SK-N-MC (cell line): ENCODE measurements at regions not wholly inside any gene's neighbourhood (a gene's known extent, or its start where the extent isn't known, plus 50 kb on each side); places are given as distances from the start of the nearest gene placed in this dataset.

Experiments
- DNase-seq: peaks from one replicate; pipeline ENCODE4 v3.0.0-alpha.2; 2011; ENCODE audit warnings: low read depth, low spot score
- H3K27ac ChIP-seq: fragments of 200-600 bp; sonication (generic); 2 replicates; pipeline ENCODE4 v1.5.1; 2016; ENCODE audit warnings: mixed run types
- H3K36me3 ChIP-seq: fragments of 200-600 bp; sonication (generic); 2 replicates; pipeline ENCODE4 v1.6.1; 2017; ENCODE audit warnings: antibody characterized with exemption, low read length, mixed read lengths; ENCODE audit not compliant: insufficient read depth
- H3K4me3 ChIP-seq: fragments of 200-600 bp; sonication (generic); 2 replicates; pipeline ENCODE4 v1.5.1; 2016
- H3K9ac ChIP-seq: fragments of 200-600 bp; sonication (generic); 2 replicates; pipeline ENCODE4 v1.8.0; 2017; ENCODE audit warnings: mixed run types, mixed read lengths; ENCODE audit not compliant: insufficient read length
- H3K9me3 ChIP-seq: fragments of 200-600 bp; sonication (generic); 2 replicates; pipeline ENCODE4 v1.6.1; 2017; ENCODE audit warnings: low read depth, mild to moderate bottlenecking, antibody characterized with exemption, low read length, moderate library complexity, mixed read lengths
- EZH2 ChIP-seq: fragments of 200-600 bp; sonication (generic); IDR thresholded peaks from one replicate; pipeline ENCODE4 v1.6.1; 2017; ENCODE audit warnings: antibody characterized with exemption
- FOXP2 ChIP-seq: optimal IDR thresholded peaks from 2 replicates; pipeline ENCODE3; 2011; ENCODE audit warnings: mild to moderate bottlenecking, moderate library complexity; ENCODE audit not compliant: insufficient read depth; ENCODE audit errors: extremely low read length, control extremely low read depth
- POLR2AphosphoS5 ChIP-seq: IDR thresholded peaks from 2 replicates; pipeline ENCODE4 v1.6.1; 2012; ENCODE audit warnings: mild to moderate bottlenecking, low read depth, low read length, borderline replicate concordance

DNA sequence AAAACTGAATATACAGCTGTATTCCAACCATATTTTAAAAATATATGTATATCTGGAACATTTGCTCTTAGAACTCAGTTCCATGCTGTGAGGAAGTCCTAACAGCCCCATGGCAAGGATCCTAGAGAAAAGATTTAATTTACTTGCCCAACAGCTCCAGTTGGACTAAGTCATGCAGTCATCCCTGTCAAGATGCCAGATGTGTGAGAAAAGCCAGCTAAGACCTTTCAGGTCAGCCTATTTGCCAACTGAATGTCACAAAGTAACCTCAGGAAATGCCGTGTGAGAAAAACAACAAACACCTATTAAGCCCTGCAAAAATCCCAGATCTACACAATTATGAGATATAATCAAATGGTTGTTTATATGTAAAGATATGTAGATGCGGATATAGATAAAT, 416.3 kb downstream of the NR2F1-AS1 start:
- no peak overlapping the region for H3K27ac ChIP-seq
- H3K9me3 ChIP-seq, result no peaks in the 10 kb centered on the region
- H3K9ac ChIP-seq, result no peak overlapping the region
- no peak overlapping the region for H3K4me3 ChIP-seq
- DNase-seq, result no peak
- H3K36me3 ChIP-seq, result no peaks in the 10 kb centered on the region
- TF ChIP-seq EZH2 (no peak), POLR2AphosphoS5 (no peak), FOXP2 (no peak)

DNA sequence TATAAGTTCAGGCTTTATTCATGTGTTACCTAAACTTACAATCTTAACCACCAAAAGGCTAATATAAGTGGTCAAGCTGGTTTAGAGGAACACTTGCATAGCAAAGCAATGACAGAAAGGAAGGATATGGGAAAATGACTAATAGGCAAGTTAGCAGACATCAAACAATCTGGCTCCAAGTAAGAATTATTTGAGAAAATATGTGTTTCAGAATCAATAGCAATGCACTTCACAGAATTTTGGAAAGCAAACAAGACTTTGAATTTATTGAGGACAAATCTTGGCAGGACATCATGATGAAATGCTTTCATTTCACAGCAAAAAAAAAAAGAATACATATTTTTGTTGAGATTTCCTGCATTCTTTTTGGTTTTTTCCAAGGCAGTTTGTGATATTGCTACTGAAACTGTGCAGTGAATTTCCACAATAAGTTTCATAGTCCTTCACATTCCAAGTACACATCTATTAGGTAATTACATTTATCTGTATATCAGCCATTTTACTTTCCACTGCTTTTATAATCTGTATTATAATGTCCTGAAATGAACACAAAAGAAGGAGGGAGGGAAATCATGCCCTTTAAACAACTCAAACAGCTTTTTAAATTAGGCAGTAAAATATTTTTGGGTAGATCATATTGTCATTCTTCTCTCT, 417.9 kb downstream of the NR2F1-AS1 start:
- Histone ChIP-seq H3K9me3 (no peaks in the 10 kb centered on the region), H3K4me3 (no peak overlapping the region), H3K36me3 (no peaks in the 10 kb centered on the region), H3K9ac (no peak overlapping the region), H3K27ac (no peak overlapping the region)
- no peak for DNase-seq
- TF ChIP-seq EZH2 (no peak), POLR2AphosphoS5 (no peak), FOXP2 (no peak)

DNA sequence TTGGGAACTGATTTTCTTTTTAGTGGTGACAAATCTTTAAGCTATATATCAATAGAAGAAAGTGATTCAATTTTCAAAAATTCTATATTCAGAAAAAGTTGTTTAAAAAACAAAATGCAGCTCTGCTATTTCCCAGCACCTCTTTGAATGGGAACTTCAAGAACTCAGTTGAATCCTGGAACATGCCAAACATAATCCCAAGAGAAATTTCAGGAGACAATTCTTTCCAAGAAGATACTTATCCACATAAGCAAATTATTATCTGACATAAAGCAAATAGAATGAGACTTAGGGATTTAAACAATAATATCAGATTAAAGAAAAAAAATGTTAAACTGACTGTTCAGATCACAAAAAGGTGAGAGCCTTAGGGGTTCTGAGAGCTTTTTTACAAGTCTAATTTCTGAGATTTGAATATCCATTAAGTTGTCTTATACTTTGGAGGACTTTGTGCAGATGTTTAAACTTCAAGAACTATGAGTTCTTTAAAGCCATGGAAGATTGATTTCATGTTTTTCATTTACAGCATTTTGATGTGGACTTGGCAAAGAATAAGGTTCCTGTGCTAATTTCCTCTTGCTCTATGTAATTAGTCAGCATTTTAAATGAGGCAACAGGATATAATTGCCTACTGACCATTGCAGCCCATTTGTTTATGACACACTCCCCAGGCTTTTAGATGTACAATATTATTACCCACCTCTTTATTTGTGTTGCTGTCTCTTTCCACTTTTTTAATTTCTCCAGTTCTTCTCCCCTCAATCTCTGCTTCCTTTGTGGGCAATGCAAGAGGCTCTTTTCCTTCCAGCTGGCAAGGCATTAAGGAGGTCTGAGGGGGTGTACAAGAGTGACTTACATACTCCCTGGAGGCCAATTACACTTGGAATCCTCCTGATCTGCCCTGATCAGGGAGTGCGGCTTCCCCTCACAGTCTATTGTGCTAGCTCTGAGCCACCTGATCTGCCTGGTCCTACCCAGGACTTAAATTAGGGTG, 419.1 kb downstream of the NR2F1-AS1 start:
- Histone ChIP-seq H3K9me3 (no peaks in the 10 kb centered on the region), H3K9ac (peak overlapping the region; percentile 18), H3K4me3 (no peak overlapping the region), H3K36me3 (no peaks in the 10 kb centered on the region), H3K27ac (peak overlapping the region; percentile 33)
- no peak for TF ChIP-seq FOXP2
- no peak for TF ChIP-seq POLR2AphosphoS5
- no peak for TF ChIP-seq EZH2
- DNase-seq, result no peak

DNA sequence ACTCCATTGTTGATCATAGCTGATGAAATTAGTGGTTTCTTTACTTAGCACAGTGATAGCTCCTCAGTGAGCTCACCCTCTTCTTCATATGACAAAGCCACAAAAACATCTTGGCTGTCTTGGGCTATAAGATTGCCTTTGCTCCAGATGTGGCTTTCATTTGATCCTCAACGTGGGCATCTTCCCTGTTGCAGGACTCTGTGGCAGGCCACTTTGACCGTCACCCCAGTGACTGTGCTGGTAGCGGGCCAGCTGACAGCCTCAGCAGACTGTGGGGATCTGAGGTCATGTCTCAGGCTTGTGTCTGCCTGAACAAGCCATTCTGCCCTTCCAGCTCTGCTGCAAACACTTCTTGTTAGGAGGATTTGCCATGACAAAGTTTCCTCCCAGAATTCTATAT, 422.2 kb downstream of the NR2F1-AS1 start:
- Histone ChIP-seq H3K9me3 (no peaks in the 10 kb centered on the region), H3K27ac (no peak overlapping the region), H3K4me3 (no peak overlapping the region), H3K9ac (no peak overlapping the region), H3K36me3 (no peaks in the 10 kb centered on the region)
- DNase-seq, result no peak
- no peak for TF ChIP-seq FOXP2
- no peak for TF ChIP-seq POLR2AphosphoS5
- no peak for TF ChIP-seq EZH2

DNA sequence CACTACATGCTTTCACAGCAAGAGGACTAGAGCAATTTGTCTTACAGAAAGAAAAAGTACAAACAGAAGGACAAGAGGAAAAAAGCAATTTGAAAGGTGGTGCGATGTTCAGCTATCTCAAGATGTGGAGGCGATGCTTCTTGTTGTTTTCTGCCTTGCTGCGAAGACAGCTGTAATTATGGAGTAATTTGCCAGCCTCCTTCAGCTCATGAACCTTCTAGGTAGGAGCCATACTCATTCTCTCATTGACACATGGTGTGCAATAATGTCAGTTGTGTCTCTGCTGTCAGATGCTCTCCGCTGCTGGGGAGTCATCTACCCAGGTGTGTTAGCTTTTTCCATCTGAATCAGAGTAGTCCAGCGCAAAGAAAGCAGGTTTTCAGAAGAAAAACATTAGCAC, 424.5 kb downstream of the NR2F1-AS1 start:
- no peak overlapping the region for H3K9ac ChIP-seq
- no peak overlapping the region for H3K4me3 ChIP-seq
- no peaks in the 10 kb centered on the region for H3K36me3 ChIP-seq
- no peak overlapping the region for H3K27ac ChIP-seq
- DNase-seq, result no peak
- TF ChIP-seq FOXP2 (no peak), EZH2 (no peak), POLR2AphosphoS5 (no peak)
- H3K9me3 ChIP-seq, result no peaks in the 10 kb centered on the region

DNA sequence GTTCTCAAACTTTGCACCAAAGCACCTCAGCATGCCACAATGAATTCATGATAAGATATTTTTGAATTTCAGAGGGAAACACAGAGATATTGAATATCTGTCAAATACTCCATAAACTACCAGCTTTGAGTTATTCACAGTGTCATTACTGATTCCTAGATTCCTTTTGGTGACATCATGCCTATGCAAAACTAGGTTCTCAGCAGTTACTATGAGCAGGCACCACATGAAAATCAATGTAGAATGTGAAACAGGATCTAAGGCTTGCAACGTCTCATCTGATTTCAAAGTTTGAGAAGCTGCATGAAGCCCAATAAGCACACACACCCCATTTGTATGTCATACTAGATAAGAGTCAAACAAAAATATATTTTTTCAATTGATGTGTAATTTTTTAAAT, 426.5 kb downstream of the NR2F1-AS1 start:
- Histone ChIP-seq H3K27ac (no peak overlapping the region), H3K9me3 (no peaks in the 10 kb centered on the region)
- TF ChIP-seq FOXP2, result no peak
- TF ChIP-seq EZH2, result no peak
- no peak for TF ChIP-seq POLR2AphosphoS5

DNA sequence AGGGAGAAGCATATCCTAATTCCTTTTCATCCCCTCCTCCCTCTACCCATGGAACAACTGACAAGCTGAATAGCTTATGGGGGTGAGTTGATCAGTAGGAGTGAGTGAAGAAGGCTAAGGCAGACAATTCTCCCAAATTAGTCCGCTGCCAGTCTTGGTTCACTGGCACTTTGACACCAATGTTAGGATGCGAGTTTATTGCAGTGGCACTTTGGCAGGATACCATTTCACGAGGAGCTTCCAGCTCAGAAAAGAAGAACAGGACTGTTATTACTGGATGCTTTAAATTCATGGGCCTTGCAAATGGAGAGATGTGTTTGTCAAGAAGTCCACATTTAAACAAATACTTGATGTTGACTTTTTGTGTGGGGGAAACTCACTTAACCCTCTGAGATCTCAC, 427.6 kb downstream of the NR2F1-AS1 start:
- DNase-seq, result no peak
- no peaks in the 10 kb centered on the region for H3K36me3 ChIP-seq
- TF ChIP-seq POLR2AphosphoS5 (no peak), EZH2 (no peak), FOXP2 (no peak)
- H3K4me3 ChIP-seq, result no peak overlapping the region
- H3K27ac ChIP-seq, result no peak overlapping the region
- H3K9ac ChIP-seq, result no peak overlapping the region
- H3K9me3 ChIP-seq, result no peaks in the 10 kb centered on the region

More for the DNA sequence above, 426.5 kb downstream of the NR2F1-AS1 start:
- Histone ChIP-seq H3K9ac (no peak overlapping the region), H3K36me3 (no peaks in the 10 kb centered on the region), H3K4me3 (no peak overlapping the region)
- DNase-seq, result no peak

DNA sequence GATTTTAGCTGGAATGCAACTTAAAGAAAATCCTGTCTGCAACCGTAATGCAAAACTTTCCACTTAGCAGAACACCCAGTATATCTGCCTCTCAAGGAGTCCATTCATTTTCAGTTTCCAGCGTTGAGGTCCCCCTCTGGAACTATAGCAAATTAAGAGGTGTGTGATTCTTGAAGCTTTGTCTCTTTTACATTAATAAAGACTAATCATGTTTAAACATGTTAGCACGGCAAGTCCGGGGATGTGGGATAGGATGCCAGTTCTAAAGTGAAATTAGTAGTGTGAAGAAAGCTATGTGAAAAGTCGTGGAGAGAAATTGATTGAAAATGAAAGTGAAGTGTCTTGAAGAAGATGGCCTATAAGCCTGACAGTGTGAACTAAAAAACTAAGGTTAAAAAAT, 429.1 kb downstream of the NR2F1-AS1 start:
- no peak overlapping the region for H3K9ac ChIP-seq
- no peak for TF ChIP-seq POLR2AphosphoS5
- TF ChIP-seq EZH2, result no peak
- TF ChIP-seq FOXP2, result no peak
- H3K9me3 ChIP-seq, result no peaks in the 10 kb centered on the region
- DNase-seq, result no peak
- no peak overlapping the region for H3K4me3 ChIP-seq
- no peaks in the 10 kb centered on the region for H3K36me3 ChIP-seq
- H3K27ac ChIP-seq, result no peak overlapping the region

DNA sequence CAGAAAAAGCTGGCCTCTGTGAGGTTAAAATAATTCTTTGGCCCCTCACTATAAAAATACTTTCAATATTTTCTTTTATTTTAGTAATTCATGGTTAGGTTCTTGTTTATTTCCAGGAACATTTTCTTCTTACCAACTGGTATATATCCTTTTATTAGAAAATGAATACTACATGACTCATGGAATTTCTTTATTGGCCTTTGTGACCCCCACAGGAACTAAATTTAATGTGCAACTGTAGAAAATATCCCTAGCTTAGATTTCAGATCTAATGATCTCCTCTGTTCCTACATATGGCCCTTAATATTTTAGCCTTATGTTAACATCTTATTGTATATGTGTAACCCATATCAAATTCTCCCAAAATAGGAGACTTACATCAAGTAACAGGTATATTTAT, 429.9 kb downstream of the NR2F1-AS1 start:
- H3K9ac ChIP-seq, result no peak overlapping the region
- no peaks in the 10 kb centered on the region for H3K9me3 ChIP-seq
- TF ChIP-seq FOXP2, result no peak
- TF ChIP-seq POLR2AphosphoS5, result no peak
- TF ChIP-seq EZH2, result no peak
- no peak overlapping the region for H3K27ac ChIP-seq
- DNase-seq, result no peak
- H3K4me3 ChIP-seq, result no peak overlapping the region
- no peaks in the 10 kb centered on the region for H3K36me3 ChIP-seq
